ENCODE measurements at regions not wholly inside any gene's neighbourhood (a gene's known extent, or its start where the extent isn't known, plus 50 kb on each side); places are given as distances from the start of the nearest gene placed in this dataset.

- Histone ChIP-seq H3K27me3 (no peaks in the 10 kb centered on the region), H3K4me3 (no peak overlapping the region), H3K4me1 (no peaks in the 10 kb centered on the region), H3K9me3 (peaks cover 0 to 23% (median 0%) of the 10 kb centered on the region in 4 donors), H3K27ac (no peak overlapping the region), H3K36me3 (no peaks in the 10 kb centered on the region)
- intact Hi-C loops (cut with DNase I; ENCODE audit: low total_unique reads) = no loop called here
- no peak for TF ChIP-seq EP300 (IDR thresholded peaks at IDR 0.05)
- TF ChIP-seq CTCF (IDR thresholded peaks at IDR 0.05) = no peak
- no peak for DNase-seq
- WGBS, 5 donors = 87 to 96% (median 90%) methylated on average over 4 to 9 of the region's 9 CpGs
Measured at GRCh38 chr7:9621927-9622326, 1188.5 kb downstream of the NXPH1 start.

GRCh38 chr7:9625953-9626352 is 1192.5 kb downstream of the NXPH1 start:
- intact Hi-C loops (cut with DNase I; ENCODE audit: low total_unique reads) = no loop called here
- Histone ChIP-seq H3K4me3 (no peak overlapping the region), H3K36me3 (no peaks in the 10 kb centered on the region), H3K9me3 (peaks cover 0 to 9% (median 0%) of the 10 kb centered on the region in 4 donors), H3K27me3 (no peaks in the 10 kb centered on the region), H3K4me1 (no peaks in the 10 kb centered on the region), H3K27ac (no peak overlapping the region)
- TF ChIP-seq POLR2AphosphoS5 (IDR thresholded peaks at IDR 0.05) (no peak), POLR2A (IDR thresholded peaks at IDR 0.05) (no peak), EP300 (IDR thresholded peaks at IDR 0.05) (no peak), CTCF (IDR thresholded peaks at IDR 0.05) (no peak)
- DNase-seq = no peak
- WGBS, 5 donors = 93 to 97% (median 96%) methylated on average over 3 of the region's 3 CpGs

GRCh38 chr7:9645756-9646155 is 1212.3 kb downstream of the NXPH1 start:
- H3K27ac ChIP-seq = no peak overlapping the region
- intact Hi-C loops (cut with DNase I; ENCODE audit: low total_unique reads) = no loop called here
- 73 to 88% (median 78%) methylated on average over 2 of the region's 2 CpGs for WGBS, 5 donors

GRCh38 chr7:9657257-9657656 is 1223.8 kb downstream of the NXPH1 start:
- TF ChIP-seq EP300 (IDR thresholded peaks at IDR 0.05) = no peak
- no peak for TF ChIP-seq CTCF (IDR thresholded peaks at IDR 0.05)
- no peak for TF ChIP-seq POLR2A (IDR thresholded peaks at IDR 0.05)
- TF ChIP-seq POLR2AphosphoS5 (IDR thresholded peaks at IDR 0.05) = no peak
- no peak overlapping the region for H3K27ac ChIP-seq
- DNase-seq = no peak
- no peaks in the 10 kb centered on the region for H3K36me3 ChIP-seq
- H3K4me1 ChIP-seq = no peaks in the 10 kb centered on the region
- no peaks in the 10 kb centered on the region for H3K27me3 ChIP-seq
- H3K4me3 ChIP-seq = no peak overlapping the region
- H3K9me3 ChIP-seq = peaks cover 0 to 5% (median 0%) of the 10 kb centered on the region in 4 donors
- intact Hi-C loops (cut with DNase I; ENCODE audit: low total_unique reads) = no loop called here
- 85 to 91% (median 90%) methylated on average over 4 of the region's 4 CpGs for WGBS, 5 donors

More at GRCh38 chr7:9645756-9646155, 1212.3 kb downstream of the NXPH1 start:
- no peaks in the 10 kb centered on the region for H3K27me3 ChIP-seq
- TF ChIP-seq EP300 (IDR thresholded peaks at IDR 0.05) (no peak), POLR2AphosphoS5 (IDR thresholded peaks at IDR 0.05) (no peak), POLR2A (IDR thresholded peaks at IDR 0.05) (no peak), CTCF (IDR thresholded peaks at IDR 0.05) (no peak)
- no peak for DNase-seq
- no peak overlapping the region for H3K4me3 ChIP-seq
- no peaks in the 10 kb centered on the region for H3K36me3 ChIP-seq
- no peaks in the 10 kb centered on the region for H3K4me1 ChIP-seq
- H3K9me3 ChIP-seq = no peaks in the 10 kb centered on the region
